Spleen (tissue), 11 donors: ENCODE measurements at regions not wholly inside any gene's neighbourhood (a gene's known extent, or its start where the extent isn't known, plus 50 kb on each side); places are given as distances from the start of the nearest gene placed in this dataset.

ENCODE experiments used
- DNase-seq: peaks from one replicate; pipeline ENCODE4 v3.0.0-alpha.2; 2020
- H3K27ac ChIP-seq, 8 donors: fragments of 200-600 bp; sonication (generic) in 7 of 8; 1 replicate in 4 of 8; 2 replicates in 4 of 8; pipeline versions ENCODE4 v1.5.0 to v1.8.0; 2016 to 2021; ENCODE audit warnings: inconsistent platforms in 4 of 8, mild to moderate bottlenecking in 4 of 8, moderate library complexity in 1 of 8
- H3K27me3 ChIP-seq, 7 donors: fragments of 200-600 bp; sonication (generic) in 6 of 7; replicated peaks in 1 of 7; 1 replicate in 4 of 7; 2 replicates in 3 of 7; pipeline versions ENCODE4 v1.5.0 to v1.8.0; 2016 to 2021; ENCODE audit warnings: inconsistent platforms in 3 of 7, mild to moderate bottlenecking in 1 of 7
- H3K36me3 ChIP-seq, 6 donors: fragments of 200-600 bp; sonication (generic) in 5 of 6; 1 replicate in 4 of 6; 2 replicates in 2 of 6; pipeline versions ENCODE4 v1.5.0 to v1.8.0; 2016 to 2021; ENCODE audit warnings: inconsistent platforms in 2 of 6
- H3K4me1 ChIP-seq, 6 donors: fragments of 200-600 bp; sonication (generic) in 5 of 6; 1 replicate in 3 of 6; 2 replicates in 3 of 6; pipeline versions ENCODE4 v1.5.0 to v1.8.0; 2016 to 2021; ENCODE audit warnings: inconsistent platforms in 3 of 6
- H3K4me3 ChIP-seq, 8 donors: fragments of 200-600 bp; sonication (generic) in 7 of 8; 1 replicate in 4 of 8; 2 replicates in 4 of 8; pipeline versions ENCODE4 v1.5.0 to v1.8.0; 2016 to 2021; ENCODE audit warnings: inconsistent platforms in 4 of 8, mild to moderate bottlenecking in 4 of 8, moderate library complexity in 2 of 8
- H3K9me3 ChIP-seq, 8 donors: fragments of 200-600 bp; sonication (generic) in 7 of 8; 1 replicate in 4 of 8; 2 replicates in 4 of 8; pipeline versions ENCODE4 v1.5.0 to v1.8.0; 2016 to 2021; ENCODE audit warnings: inconsistent platforms in 4 of 8
- CTCF ChIP-seq, 11 experiments: fragments of 200-600 bp in 7 of 11; fragments of 450-650 bp in 4 of 11; sonication (generic) in 4 of 11; IDR thresholded peaks in 8 of 11; conservative IDR thresholded peaks in 3 of 11; 1 replicate in 7 of 11; 2 replicates in 4 of 11; pipeline versions ENCODE4 v1.4.0 to v1.8.0; 2016 to 2021; ENCODE audit warnings: antibody characterized with exemption in 11 of 11, inconsistent platforms in 4 of 11, mild to moderate bottlenecking in 1 of 11
- POLR2A ChIP-seq, 3 donors: fragments of 450-650 bp; IDR thresholded peaks; one replicate each; pipeline ENCODE4 v1.5.1; 2017; ENCODE audit warnings: antibody characterized with exemption in 3 of 3, mild to moderate bottlenecking in 1 of 3
- POLR2AphosphoS5 ChIP-seq, 3 donors: sonication (generic); formaldehyde crosslinking; IDR thresholded peaks; one replicate each; pipeline ENCODE4 v1.5.1; 2017; ENCODE audit warnings: antibody characterized with exemption in 3 of 3
- whole genome bisulfite sequencing, 5 donors: extraction: QIAGEN DNeasy Blood & Tissue Kit in 3 of 5; methylation state at CpG; one replicate each; pipeline versions ENCODE4 v1.1.5 to v1.1.7; 2013 to 2018; 5-methylcytosine and 5-hydroxymethylcytosine counted together
- intact Hi-C: fragments of 100-400 bp; cut with DNase I; formaldehyde crosslinking; loops from one replicate; pipeline ENCODE4 v1.15.0; 2023; ENCODE audit warnings: low total_unique reads
- donor health status: healthy with polysubstance abuse.
- donor health status: DM: no; HTN: no; CAD: no; lungs with moderate emphysema.
- donor health status: DM: no; HTN: no; CAD: no.
- donor health status: Bipolar disorder and iron deficiency.
- donor health status: healthy.
- donor health status: DM: no; HTN: no; CAD: no.
- donor health status: DM: yes; HTN: yes; CAD: no.

- H3K27ac ChIP-seq, result no peak overlapping the region
- intact Hi-C loops, result no loop called here
- H3K4me1 ChIP-seq, result no peaks in the 10 kb centered on the region
- H3K4me3 ChIP-seq, result no peak overlapping the region
- no peaks in the 10 kb centered on the region for H3K9me3 ChIP-seq
- 53 to 78% (median 68%) methylated on average over 4 of the region's 4 CpGs for WGBS, 5 donors
- no peaks in the 10 kb centered on the region for H3K27me3 ChIP-seq
- H3K36me3 ChIP-seq, result no peaks in the 10 kb centered on the region
- TF ChIP-seq POLR2AphosphoS5 (IDR thresholded peaks at IDR 0.05), result no peak
- no peak for TF ChIP-seq CTCF (IDR thresholded peaks at IDR 0.05 in 8 of 11, conservative IDR thresholded peaks at IDR 0.05 in 3 of 11)
- TF ChIP-seq POLR2A (IDR thresholded peaks at IDR 0.05), result no peak
- no peak for DNase-seq
Measured at GRCh38 chr4:71138007-71138615, 144.7 kb downstream of the DCK start.

GRCh38 chr4:71140563-71140962 is 147.1 kb downstream of the DCK start:
- no peaks in the 10 kb centered on the region for H3K4me1 ChIP-seq
- WGBS, 5 donors, result 41 to 68% (median 49%) methylated on average over 2 of the region's 2 CpGs
- TF ChIP-seq CTCF (IDR thresholded peaks at IDR 0.05 in 8 of 11, conservative IDR thresholded peaks at IDR 0.05 in 3 of 11) (no peak), POLR2A (IDR thresholded peaks at IDR 0.05) (no peak)
- intact Hi-C loops, result no loop called here
- H3K9me3 ChIP-seq, result no peaks in the 10 kb centered on the region
- no peaks in the 10 kb centered on the region for H3K27me3 ChIP-seq
- no peak overlapping the region for H3K4me3 ChIP-seq
- DNase-seq, result no peak
- no peaks in the 10 kb centered on the region for H3K36me3 ChIP-seq
- no peak overlapping the region for H3K27ac ChIP-seq

GRCh38 chr4:71141125-71141524 is 147.7 kb downstream of the DCK start:
- Histone ChIP-seq H3K36me3 (no peaks in the 10 kb centered on the region), H3K9me3 (no peaks in the 10 kb centered on the region), H3K27ac (no peak overlapping the region), H3K27me3 (no peaks in the 10 kb centered on the region), H3K4me1 (no peaks in the 10 kb centered on the region), H3K4me3 (no peak overlapping the region)
- intact Hi-C loops, result no loop called here
- 62 to 73% (median 69%) methylated on average over 1 of the region's 1 CpG for WGBS, 5 donors
- no peak for DNase-seq
- TF ChIP-seq POLR2AphosphoS5 (IDR thresholded peaks at IDR 0.05), result no peak
- TF ChIP-seq CTCF (IDR thresholded peaks at IDR 0.05 in 8 of 11, conservative IDR thresholded peaks at IDR 0.05 in 3 of 11), result no peak
- no peak for TF ChIP-seq POLR2A (IDR thresholded peaks at IDR 0.05)

GRCh38 chr4:71147261-71147660 is 153.8 kb downstream of the DCK start:
- DNase-seq, result no peak
- Histone ChIP-seq H3K27me3 (no peaks in the 10 kb centered on the region), H3K9me3 (peaks cover 0 to 4% (median 2%) of the 10 kb centered on the region in 8 donors), H3K27ac (no peak overlapping the region), H3K4me1 (no peaks in the 10 kb centered on the region), H3K4me3 (no peak overlapping the region), H3K36me3 (no peaks in the 10 kb centered on the region)
- intact Hi-C loops, result no loop called here
- TF ChIP-seq POLR2AphosphoS5 (IDR thresholded peaks at IDR 0.05), result no peak
- no peak for TF ChIP-seq POLR2A (IDR thresholded peaks at IDR 0.05)
- TF ChIP-seq CTCF (IDR thresholded peaks at IDR 0.05 in 8 of 11, conservative IDR thresholded peaks at IDR 0.05 in 3 of 11), result no peak
